ENCODE measurements at regions not wholly inside any gene's neighbourhood (a gene's known extent, or its start where the extent isn't known, plus 50 kb on each side); places are given as distances from the start of the nearest gene placed in this dataset.
"Not testable (repeated sequence)": the region's sequence is repeated elsewhere in the genome, so short reads cannot be mapped to it uniquely, and the experiment has no call there.

DNA sequence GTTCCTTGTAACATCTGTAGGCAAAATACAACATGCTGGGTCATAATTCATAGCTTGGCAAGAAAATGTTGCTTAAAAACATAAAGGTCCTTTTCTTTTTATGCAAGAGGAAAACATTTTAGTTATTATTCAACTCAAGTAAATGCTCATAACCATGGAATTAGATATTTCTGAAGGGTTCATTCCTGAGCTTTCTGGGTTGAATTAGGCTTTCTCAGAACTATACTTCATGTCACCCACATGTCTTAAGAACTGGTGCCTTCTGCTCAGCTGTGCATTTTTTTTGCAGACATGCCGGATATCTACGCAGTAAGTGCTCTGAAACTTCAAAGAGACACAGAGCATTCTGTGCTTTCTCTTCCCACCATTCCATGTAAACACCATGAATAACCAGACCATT, 571.4 kb downstream of the TTLL7 start:
- DNase-seq (ENCODE audit: low read depth, low spot score); H3K27ac ChIP-seq: not testable (repeated sequence)

DNA sequence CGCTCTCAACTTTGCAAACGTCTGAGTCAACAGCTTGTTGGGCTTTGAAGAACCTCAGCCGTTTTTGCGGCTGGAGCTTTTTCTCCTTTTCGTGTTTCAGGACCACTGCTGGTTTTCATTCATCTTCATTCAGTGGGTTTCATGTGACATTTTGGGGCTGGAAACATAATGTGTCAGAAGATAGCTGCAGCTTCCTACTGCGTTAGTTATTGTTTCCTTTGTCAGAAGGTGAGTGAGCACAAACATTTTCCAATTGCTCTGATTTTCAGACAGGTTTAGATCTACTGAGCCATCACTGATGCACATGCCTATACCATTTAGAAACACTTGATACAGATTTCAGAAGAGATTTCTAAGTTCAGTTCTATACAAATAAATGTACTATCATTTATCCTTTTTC, 575.5 kb downstream of the TTLL7 start:
- not testable (repeated sequence) for DNase-seq (ENCODE audit: low read depth, low spot score); H3K27ac ChIP-seq

DNA sequence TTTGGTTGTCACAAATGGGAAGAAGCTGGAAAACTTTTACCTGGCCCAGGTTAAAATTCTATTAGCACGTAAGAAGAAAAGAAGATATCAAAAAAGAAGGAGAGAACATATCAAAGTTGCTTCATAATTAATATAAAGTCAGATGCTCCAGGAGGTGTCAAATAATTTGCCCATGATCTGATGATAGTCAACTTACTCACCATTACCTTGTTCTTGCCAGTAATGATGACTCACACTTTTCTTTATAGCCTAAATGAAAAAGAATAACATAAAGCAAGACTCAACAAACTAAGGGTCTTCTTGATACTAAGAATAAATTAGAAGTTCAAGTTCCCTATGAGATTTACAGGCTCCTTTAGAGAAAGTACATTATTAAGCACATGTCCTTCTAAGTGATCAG, 580.4 kb downstream of the TTLL7 start:
- no peak overlapping the region for H3K27ac ChIP-seq
- DNase-seq (ENCODE audit: low read depth, low spot score): no peak

DNA sequence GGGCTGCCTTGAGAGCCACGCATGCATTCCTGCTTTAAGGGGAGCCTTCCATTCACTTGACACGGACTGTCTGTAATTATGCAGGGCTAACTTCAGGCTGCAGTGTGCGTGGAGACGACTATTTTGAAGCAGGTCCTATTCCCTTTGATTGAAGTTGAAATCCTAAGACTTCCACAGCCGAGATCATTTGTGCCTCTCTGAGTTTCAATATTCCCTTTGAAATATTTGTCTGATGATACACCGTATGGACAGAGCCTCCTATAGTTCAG, 585.2 kb downstream of the TTLL7 start:
- not testable (repeated sequence) for H3K27ac ChIP-seq; DNase-seq (ENCODE audit: low read depth, low spot score)

DNA sequence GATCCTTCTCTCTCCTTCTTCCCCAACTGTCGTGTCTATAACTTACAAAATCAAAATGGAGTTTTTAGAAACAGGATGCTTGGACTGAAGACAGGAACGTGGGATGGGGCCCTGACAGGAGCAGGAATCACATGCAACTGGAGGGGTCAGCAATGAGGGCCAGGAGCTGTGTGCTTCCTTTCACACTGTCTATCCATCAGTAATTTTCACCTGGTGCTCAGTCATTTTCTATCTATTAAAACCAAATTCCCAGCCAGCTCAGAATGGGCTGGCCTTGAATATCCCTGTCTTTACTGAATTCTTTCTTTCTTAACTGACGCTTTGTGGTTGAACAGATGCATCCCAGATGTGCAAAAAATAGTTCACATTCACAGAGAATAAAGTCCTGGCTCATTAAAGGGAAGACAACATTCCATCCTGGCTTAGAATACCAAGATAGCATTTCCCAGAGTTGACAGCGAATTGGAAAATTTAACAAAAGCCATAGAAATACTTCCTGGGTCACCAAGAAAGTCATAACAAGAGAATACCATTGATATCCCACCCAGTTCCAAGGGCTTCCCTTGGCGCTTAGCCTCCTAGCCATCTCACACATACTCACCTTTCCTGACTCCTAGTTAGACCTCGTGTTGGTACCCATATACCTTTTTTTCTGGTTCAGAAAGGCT, 588.1 kb downstream of the TTLL7 start:
- DNase-seq (ENCODE audit: low read depth, low spot score); H3K27ac ChIP-seq: not testable (repeated sequence)

DNA sequence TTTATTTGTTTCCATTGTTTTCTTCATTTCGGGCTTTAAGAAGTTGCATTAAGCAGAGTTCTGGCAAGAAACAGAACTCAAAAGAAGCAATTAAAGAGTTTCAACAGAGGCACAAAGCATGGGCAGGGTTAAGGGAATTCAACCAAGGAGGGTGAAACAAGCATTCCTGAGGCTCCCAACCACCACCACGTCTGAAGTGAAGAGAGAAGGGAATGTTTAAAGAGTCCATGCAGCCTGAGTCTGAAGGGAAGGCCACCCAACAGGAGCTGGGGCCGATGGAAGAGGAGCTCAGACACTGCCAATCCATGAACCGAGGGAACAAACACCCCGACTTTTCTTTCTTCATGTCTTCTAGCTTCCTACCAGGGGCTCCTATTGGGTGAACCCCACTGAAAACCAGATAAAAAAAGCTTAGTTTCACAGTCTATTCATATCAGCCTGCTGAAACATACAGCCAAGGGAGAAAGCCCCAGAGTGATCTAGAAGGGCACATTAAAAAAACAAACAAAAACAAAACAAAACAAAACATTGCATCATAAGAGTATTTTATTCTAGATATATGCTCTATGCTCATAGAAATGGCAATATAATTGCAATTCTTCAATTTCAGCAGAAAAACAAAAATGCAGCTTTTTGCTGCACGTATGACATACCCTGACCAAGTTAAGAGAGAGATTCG, 592.1 kb downstream of the TTLL7 start:
- DNase-seq (ENCODE audit: low read depth, low spot score); H3K27ac ChIP-seq: not testable (repeated sequence)

DNA sequence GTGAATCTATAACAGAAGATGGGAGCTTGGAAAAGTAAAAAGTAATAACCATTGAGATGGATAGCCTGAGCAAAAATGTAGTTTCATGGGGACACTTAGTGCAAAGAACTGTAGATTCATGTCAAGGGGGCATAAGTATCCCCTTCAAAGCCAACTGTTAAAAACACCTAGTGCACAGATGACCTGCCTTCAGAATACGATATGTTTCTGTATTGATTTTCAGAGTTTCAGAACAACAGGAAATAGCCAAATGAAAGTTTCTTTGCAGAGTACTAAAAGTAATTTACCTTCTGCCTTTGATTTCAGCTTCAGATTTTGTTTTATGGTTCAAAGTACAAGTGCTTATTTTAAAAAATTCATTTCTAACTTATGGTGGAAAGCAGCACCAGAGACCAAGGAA, 593.1 kb downstream of the TTLL7 start:
- not testable (repeated sequence) for H3K27ac ChIP-seq; DNase-seq (ENCODE audit: low read depth, low spot score)

DNA sequence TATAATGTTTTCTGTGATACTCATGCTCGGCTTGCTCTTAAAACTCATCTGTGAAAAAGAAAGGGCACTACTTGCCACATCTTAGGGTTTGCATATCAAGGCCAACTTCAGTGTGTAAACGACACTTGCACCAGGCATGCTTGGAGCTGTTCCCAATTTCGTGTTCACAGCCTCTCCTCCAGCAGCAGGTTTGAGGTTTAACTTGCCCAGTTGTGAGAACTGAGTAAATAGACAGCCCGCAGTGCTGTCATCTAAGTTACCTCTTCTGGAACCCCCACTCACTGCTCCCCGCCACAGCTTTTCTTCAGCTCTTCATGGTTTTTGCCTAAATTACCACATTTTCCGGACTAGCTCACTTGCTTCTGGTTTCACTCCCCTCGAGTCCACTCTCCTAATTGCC, 595.4 kb downstream of the TTLL7 start:
- DNase-seq (ENCODE audit: low read depth, low spot score); H3K27ac ChIP-seq: not testable (repeated sequence)

DNA sequence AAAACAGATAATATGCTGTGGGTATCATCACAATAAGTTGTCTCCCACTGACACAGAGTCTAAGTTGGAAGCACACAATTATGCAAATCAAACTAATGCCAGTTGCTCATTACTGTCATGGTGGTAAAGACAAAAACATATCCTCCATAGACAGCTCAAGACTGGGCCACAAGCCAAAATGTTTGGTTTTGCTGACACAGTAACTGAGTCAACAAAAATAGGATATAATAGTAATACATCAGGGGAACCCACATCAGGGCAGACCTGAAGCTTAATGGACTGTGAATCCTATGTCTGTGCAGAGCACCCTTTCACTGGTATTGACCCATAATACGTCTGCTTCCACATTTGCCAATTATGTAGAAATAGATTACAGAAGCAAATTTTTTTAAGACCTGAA, 597.8 kb downstream of the TTLL7 start:
- H3K27ac ChIP-seq; DNase-seq (ENCODE audit: low read depth, low spot score): not testable (repeated sequence)

DNA sequence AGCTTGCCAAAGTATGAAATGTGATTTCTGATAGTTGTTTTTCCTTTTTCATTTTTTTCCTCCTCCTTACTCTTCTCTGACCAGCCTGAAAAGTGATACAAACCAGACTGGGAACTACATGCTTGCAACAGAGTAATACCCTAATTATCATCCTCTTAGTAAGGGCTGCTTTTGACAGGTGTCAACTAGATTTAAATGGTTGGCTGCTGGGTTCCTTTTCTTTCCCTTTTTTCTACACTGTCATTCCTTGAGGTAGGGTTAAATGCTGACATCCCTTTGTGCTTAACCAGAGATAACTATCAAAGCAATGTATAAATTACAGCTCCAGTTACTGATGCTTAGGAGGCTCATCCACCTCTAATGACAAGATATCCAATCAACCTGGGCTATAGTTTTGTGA, 598.8 kb downstream of the TTLL7 start:
- not testable (repeated sequence) for DNase-seq (ENCODE audit: low read depth, low spot score)

DNA sequence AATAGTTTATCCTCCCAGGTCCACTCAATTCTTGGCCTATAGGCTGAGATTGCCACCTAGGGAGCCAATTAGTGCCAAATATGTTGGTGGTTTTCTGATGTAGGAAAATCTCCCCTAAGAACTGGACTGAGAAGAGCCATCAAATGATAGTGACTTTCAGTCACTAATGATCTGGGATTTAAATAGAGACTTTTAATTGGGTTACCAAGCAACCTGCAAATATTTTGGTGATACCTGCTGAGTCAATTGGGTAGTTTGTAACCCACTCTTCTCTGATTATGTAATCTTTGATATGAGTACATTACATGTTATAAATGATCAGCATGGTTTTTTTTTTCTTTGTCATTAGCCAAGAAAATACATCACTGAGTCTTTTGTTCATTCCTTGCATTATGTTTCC, 600.8 kb downstream of the TTLL7 start:
- H3K27ac ChIP-seq; DNase-seq (ENCODE audit: low read depth, low spot score): not testable (repeated sequence)

More for the DNA sequence above, 598.8 kb downstream of the TTLL7 start:
- H3K27ac ChIP-seq: not testable (repeated sequence)

DNA sequence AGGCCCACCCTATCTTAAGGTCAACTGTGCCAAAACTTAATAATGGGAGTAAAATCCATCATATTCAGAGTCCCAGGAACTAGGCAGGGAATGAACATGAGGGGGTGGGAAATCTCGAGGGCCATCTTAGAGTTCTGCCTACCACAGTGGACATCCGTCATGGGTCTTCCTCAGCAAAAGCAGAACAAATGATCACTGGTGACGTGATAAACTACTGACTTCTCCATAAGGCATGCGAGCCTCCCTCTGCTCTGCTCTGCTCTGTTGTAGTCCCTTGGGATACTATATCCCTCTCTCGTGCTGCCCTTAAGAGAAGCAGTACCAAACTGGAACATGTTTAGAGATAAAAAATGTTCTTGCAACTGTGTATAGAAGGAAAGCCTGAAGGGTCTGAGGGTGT, 603.8 kb downstream of the TTLL7 start:
- DNase-seq (ENCODE audit: low read depth, low spot score); H3K27ac ChIP-seq: not testable (repeated sequence)

DNA sequence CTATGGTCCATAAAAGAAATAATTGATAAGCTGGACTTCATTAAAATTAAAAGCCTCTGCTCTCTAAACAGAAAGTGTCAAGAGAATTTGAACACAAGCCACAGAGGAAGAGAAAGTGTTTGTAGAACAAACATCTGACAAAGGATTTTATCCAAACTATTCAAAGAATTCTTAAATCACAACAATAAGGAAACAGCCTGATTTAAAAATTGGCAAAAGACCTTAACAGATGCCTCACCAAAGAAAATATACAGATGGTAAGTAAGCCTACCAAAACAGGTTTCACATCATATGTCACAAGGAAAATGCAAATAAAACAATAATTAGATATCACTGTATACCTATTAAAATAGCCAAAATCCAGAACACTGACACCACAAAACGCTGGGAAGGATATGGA, 612.0 kb downstream of the TTLL7 start:
- H3K27ac ChIP-seq; DNase-seq (ENCODE audit: low read depth, low spot score): not testable (repeated sequence)

DNA sequence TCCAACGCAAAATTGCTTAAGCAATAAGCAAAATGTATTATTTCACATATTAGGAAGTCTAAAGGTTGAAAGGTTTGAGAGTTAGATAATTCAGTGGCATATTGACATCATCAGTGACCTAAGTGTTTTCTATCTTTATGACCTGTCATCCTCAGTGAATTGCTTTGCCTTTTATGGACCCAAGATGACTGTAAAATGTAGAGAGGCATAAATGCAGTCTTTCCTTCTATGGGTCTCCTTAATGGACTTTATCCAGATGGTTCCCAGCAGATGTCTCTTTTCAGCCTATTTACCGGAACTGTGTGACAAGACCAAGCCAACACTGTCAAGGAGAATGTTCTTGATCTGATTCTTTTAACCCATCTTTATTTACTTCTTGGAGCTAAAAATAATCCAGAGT, 615.8 kb downstream of the TTLL7 start:
- not testable (repeated sequence) for H3K27ac ChIP-seq; DNase-seq (ENCODE audit: low read depth, low spot score)

DNA sequence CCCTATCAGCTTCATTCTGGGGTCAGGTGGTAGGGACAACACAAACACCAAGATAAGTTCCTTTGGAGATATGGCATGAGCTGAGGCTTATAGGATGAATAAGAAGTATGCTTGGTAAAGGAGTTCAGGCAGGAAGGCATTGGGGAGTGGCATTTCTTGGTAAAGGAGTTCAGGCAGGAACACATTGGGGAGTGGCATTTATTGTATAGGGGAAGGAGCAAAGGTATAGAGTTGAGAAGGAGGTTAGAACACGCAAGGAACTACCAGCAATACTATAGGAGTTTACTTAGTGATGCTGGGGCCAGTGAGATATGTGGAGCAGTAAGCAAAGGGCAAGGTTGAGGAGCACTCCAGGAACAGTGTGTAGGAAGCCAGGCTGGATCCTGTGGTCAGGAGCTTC, 625.9 kb downstream of the TTLL7 start:
- DNase-seq (ENCODE audit: low read depth, low spot score); H3K27ac ChIP-seq: not testable (repeated sequence)

DNA sequence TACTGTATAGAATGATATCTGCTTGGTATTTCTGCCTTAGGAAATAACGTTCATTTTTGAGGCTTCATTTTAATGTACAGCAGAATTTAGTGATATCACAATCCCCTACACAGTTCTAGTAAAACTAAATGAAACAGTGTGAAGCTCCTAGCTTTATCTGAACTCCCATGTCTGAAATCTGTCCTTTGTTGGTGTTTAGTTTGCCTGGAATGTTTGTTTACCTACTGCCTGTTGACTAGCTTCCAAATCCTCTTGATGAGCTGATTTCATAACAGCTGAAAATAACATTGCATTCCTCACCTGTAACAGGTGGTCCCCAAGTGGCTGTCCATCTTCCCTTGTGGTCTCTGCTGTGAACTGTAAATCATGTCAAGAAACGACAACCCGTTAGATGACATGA, 629.1 kb downstream of the TTLL7 start:
- not testable (repeated sequence) for DNase-seq (ENCODE audit: low read depth, low spot score); H3K27ac ChIP-seq

DNA sequence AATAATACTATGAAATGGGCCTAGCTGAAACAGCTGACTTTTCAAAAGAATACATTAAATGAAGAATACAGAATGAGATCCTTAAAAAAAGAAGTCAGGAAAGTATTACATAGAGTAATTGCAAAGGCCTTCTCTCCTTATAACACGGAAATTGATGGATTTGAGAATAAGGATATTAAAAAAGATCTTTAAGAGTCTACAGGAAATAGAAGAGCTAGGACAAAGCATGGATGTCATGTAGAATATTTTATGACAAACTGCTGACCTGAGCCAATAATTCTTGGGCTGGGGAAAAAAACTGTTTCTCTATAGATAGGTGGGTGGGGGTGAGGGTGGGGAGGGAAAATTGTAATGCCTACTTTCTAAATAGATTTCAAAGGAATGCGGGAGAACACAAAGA, 633.6 kb downstream of the TTLL7 start:
- not testable (repeated sequence) for H3K27ac ChIP-seq; DNase-seq (ENCODE audit: low read depth, low spot score)

DNA sequence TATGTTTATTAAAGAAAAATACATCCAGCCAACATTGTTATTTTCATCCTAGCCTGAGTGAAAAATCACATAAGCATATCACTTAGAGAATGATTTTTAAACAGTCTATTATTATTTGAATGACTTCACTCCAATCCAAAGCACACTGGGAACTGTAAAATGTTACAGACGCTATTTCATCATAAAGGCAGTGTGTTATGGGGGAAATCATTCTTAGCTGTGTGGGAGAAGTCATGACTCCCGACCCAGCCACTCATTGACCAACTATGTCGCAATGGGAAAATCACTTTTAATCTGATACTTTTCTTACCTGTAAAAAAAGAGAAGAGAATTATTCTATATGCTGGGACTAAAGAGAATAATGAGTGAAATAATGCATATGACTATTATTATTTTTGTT, 653.6 kb downstream of the TTLL7 start:
- DNase-seq (ENCODE audit: low read depth, low spot score); H3K27ac ChIP-seq: not testable (repeated sequence)

DNA sequence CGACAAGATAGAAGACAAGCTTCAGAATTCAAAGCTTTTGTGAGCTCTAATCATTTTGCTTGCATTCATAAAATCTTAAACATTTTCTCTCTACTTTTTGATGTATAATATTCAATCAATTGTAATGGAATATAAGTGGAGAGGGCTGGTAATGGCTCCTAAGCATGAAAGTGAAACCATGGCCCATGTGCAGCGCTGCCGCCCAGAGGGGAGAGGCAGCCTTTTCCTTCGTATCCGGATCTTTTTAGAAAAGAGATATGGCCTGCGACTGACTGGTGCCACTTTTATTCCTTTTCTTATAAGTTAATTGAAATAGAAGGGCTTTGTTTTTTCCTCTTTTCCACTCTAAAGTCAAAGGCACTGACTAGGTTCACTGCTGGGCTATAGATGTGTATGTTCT, 655.2 kb downstream of the TTLL7 start:
- H3K27ac ChIP-seq; DNase-seq (ENCODE audit: low read depth, low spot score): not testable (repeated sequence)

DNA sequence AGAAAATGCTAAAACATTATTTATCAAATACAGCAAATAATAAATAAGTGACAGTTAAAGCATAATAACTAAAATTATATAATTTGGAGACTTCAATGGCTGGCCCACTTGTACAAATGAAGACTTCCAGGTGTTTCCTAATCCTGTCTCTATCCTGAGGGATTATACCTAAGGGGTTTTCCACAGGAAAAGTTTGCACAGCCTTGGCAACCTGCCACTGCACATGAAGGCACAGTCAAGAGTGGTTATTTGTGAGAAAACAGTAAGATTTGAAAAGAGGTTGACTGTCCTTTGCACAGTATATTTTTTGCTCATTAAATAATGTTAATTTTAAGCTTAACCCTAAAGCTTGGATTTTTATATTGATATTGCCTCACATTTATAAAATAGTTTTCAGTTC, 655.9 kb downstream of the TTLL7 start:
- not testable (repeated sequence) for H3K27ac ChIP-seq; DNase-seq (ENCODE audit: low read depth, low spot score)

DNA sequence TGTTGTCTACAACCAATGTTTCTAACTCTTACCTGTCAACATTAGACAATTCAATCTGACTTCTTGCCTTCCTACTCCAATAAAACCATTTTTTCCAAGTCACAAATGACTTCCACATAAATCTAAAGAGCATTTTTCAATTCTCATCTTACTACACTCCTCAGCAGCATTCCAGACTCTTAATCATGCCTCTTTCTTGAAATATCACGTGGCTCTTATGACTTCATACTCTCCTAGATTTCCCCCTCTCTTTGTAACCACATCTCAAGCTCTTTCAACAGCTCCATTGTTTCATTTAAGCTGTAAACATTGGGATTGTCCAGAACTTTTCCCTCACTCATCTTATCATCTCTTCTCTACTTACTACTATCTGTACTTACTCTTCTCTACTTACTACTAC, 666.6 kb downstream of the TTLL7 start:
- H3K27ac ChIP-seq; DNase-seq (ENCODE audit: low read depth, low spot score): not testable (repeated sequence)

DNA sequence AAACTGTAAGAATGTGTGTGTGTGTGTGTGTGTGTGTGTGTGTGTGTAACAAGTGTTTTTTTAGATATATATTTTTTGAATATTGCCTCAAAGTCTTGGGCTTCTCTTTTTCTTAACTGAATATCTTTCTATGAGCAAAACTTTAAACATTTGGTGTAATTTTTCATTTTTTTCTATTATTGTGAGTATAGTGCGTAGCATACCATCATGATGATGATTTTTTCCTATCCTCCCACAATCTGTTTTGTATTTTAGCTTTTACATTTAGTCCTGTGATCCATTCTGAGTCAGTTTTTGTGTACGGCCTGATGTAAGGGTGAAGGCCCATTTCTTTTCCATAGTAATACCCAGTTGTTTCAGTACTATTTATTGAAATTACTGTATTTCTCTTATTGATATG, 680.6 kb downstream of the TTLL7 start:
- H3K27ac ChIP-seq: no peak overlapping the region
- no peak for DNase-seq (ENCODE audit: low read depth, low spot score)
